ENCODE measurements at regions not wholly inside any gene's neighbourhood (a gene's known extent, or its start where the extent isn't known, plus 50 kb on each side); places are given as distances from the start of the nearest gene placed in this dataset.

GRCh38 chr7:32224276-32224675, 154.1 kb upstream of the PDE1C start:
- DNase-seq = no peak
- intact Hi-C loops (cut with micrococcal nuclease) = no loop called here
- no peak overlapping the region for H3K4me3 Mint-ChIP-seq
- ChIA-PET CTCF (interaction anchor here (3.4 kb wide), 1 partner anchor 13 kb away, joined by 14 read pairs; no protein-coding TSS in a partner anchor), POLR2A (no interaction called here)
- TF ChIP-seq CTCF (IDR thresholded peaks at IDR 0.05) = no peak
- no peaks in the 10 kb centered on the region for H3K4me1 Mint-ChIP-seq (ENCODE audit: low read depth)
- no peak overlapping the region for H3K27ac Mint-ChIP-seq
- ATAC-seq = no peak
- H3K36me3 Mint-ChIP-seq (ENCODE audit: low read depth) = no peaks in the 10 kb centered on the region
- no peaks in the 10 kb centered on the region for H3K9me3 Mint-ChIP-seq
- no peaks in the 10 kb centered on the region for H3K27me3 Mint-ChIP-seq

- no peak for DNase-seq
- Mint-ChIP-seq H3K36me3 (ENCODE audit: low read depth) (no peaks in the 10 kb centered on the region), H3K9me3 (no peaks in the 10 kb centered on the region), H3K27ac (no peak overlapping the region), H3K27me3 (no peaks in the 10 kb centered on the region), H3K4me3 (no peak overlapping the region), H3K4me1 (ENCODE audit: low read depth) (no peaks in the 10 kb centered on the region)
- intact Hi-C loops (cut with micrococcal nuclease) = no loop called here
- POLR2A ChIA-PET = no interaction called here
- ATAC-seq = no peak
- no peak for TF ChIP-seq CTCF (IDR thresholded peaks at IDR 0.05)
- CTCF ChIA-PET = interaction anchor here (3.4 kb wide), 1 partner anchor 13 kb away, joined by 14 read pairs; no protein-coding TSS in a partner anchor
Measured at GRCh38 chr7:32223721-32224120, 153.5 kb upstream of the PDE1C start.

- Mint-ChIP-seq H3K4me3 (no peak overlapping the region), H3K36me3 (ENCODE audit: low read depth) (no peaks in the 10 kb centered on the region), H3K4me1 (ENCODE audit: low read depth) (no peaks in the 10 kb centered on the region), H3K27ac (no peak overlapping the region), H3K9me3 (no peaks in the 10 kb centered on the region), H3K27me3 (no peaks in the 10 kb centered on the region)
- ChIA-PET CTCF (interaction anchor here (3.4 kb wide), 1 partner anchor 12 kb away, joined by 14 read pairs; no protein-coding TSS in a partner anchor), POLR2A (interaction anchor here (1.2 kb wide), 1 partner anchor 10 kb away, joined by 3 read pairs; no protein-coding TSS in a partner anchor)
- no peak for ATAC-seq
- no peak for DNase-seq
- TF ChIP-seq CTCF (IDR thresholded peaks at IDR 0.05) = no peak
- intact Hi-C loops (cut with micrococcal nuclease) = no loop called here
Measured at GRCh38 chr7:32223071-32223650, 153.0 kb upstream of the PDE1C start.

GRCh38 chr7:32222251-32222900, 152.2 kb upstream of the PDE1C start:
- ChIA-PET POLR2A (interaction anchor here (1.2 kb wide), 1 partner anchor 10 kb away, joined by 3 read pairs; no protein-coding TSS in a partner anchor), CTCF (interaction anchor here (1.2 to 3.4 kb wide), 2 partner anchors 8 to 11 kb away, joined by 3 to 14 read pairs; no protein-coding TSS in a partner anchor)
- TF ChIP-seq CTCF (IDR thresholded peaks at IDR 0.05) = no peak
- no peak overlapping the region for H3K4me3 Mint-ChIP-seq
- H3K27me3 Mint-ChIP-seq = no peaks in the 10 kb centered on the region
- no peak for DNase-seq
- H3K36me3 Mint-ChIP-seq (ENCODE audit: low read depth) = no peaks in the 10 kb centered on the region
- intact Hi-C loops (cut with micrococcal nuclease) = no loop called here
- no peaks in the 10 kb centered on the region for H3K4me1 Mint-ChIP-seq (ENCODE audit: low read depth)
- no peak overlapping the region for H3K27ac Mint-ChIP-seq
- H3K9me3 Mint-ChIP-seq = no peaks in the 10 kb centered on the region
- ATAC-seq = no peak

- intact Hi-C loops (cut with micrococcal nuclease) = no loop called here
- CTCF ChIA-PET = interaction anchor here (1.2 to 3.4 kb wide), 2 partner anchors 9 to 11 kb away, joined by 3 to 14 read pairs; no protein-coding TSS in a partner anchor
- no peaks in the 10 kb centered on the region for H3K4me1 Mint-ChIP-seq (ENCODE audit: low read depth)
Measured at GRCh38 chr7:32221736-32222135, 151.5 kb upstream of the PDE1C start.

More at GRCh38 chr7:32221736-32222135, 151.5 kb upstream of the PDE1C start:
- Mint-ChIP-seq H3K27me3 (no peaks in the 10 kb centered on the region), H3K36me3 (ENCODE audit: low read depth) (no peaks in the 10 kb centered on the region), H3K27ac (no peak overlapping the region), H3K9me3 (no peaks in the 10 kb centered on the region), H3K4me3 (no peak overlapping the region)
- ATAC-seq = no peak
- POLR2A ChIA-PET = interaction anchor here (1.2 kb wide), 1 partner anchor 9 kb away, joined by 3 read pairs; no protein-coding TSS in a partner anchor
- TF ChIP-seq CTCF (IDR thresholded peaks at IDR 0.05) = no peak
- no peak for DNase-seq

Measured in activated CD8-positive, alpha-beta T cell treated with anti-CD3 and anti-CD28 coated beads for 36 hours (primary cell).